ENCODE measurements at regions not wholly inside any gene's neighbourhood (a gene's known extent, or its start where the extent isn't known, plus 50 kb on each side); places are given as distances from the start of the nearest gene placed in this dataset.

DNA sequence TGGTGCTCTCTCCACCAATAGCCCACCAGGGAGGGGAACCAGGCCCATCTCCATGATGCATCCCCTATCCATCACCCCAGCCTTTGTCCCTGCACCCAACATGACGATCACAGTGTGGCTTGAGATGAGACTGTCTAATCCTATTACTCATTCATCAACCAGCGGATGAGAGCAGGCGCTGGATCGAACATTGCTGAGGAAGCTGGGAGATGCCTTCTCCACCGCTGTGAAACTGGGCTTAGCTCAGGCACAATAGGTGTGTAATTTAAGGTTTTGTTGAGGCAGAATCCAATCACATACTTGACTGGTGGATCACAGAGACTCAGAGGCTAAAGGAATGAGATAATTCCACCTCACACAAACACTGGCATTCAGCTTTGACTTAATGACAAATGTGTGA is 64.6 kb upstream of the IRX3 start:
- TF ChIP-seq, protein P1, sequence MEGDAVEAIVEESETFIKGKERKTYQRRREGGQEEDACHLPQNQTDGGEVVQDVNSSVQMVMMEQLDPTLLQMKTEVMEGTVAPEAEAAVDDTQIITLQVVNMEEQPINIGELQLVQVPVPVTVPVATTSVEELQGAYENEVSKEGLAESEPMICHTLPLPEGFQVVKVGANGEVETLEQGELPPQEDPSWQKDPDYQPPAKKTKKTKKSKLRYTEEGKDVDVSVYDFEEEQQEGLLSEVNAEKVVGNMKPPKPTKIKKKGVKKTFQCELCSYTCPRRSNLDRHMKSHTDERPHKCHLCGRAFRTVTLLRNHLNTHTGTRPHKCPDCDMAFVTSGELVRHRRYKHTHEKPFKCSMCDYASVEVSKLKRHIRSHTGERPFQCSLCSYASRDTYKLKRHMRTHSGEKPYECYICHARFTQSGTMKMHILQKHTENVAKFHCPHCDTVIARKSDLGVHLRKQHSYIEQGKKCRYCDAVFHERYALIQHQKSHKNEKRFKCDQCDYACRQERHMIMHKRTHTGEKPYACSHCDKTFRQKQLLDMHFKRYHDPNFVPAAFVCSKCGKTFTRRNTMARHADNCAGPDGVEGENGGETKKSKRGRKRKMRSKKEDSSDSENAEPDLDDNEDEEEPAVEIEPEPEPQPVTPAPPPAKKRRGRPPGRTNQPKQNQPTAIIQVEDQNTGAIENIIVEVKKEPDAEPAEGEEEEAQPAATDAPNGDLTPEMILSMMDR (IDR thresholded peaks at IDR 0.05) = no peak
- TF ChIP-seq POLR2AphosphoS5 (IDR thresholded peaks at IDR 0.05; ENCODE audit: low read depth, low read length) = no peak
- TF ChIP-seq, protein P2, sequence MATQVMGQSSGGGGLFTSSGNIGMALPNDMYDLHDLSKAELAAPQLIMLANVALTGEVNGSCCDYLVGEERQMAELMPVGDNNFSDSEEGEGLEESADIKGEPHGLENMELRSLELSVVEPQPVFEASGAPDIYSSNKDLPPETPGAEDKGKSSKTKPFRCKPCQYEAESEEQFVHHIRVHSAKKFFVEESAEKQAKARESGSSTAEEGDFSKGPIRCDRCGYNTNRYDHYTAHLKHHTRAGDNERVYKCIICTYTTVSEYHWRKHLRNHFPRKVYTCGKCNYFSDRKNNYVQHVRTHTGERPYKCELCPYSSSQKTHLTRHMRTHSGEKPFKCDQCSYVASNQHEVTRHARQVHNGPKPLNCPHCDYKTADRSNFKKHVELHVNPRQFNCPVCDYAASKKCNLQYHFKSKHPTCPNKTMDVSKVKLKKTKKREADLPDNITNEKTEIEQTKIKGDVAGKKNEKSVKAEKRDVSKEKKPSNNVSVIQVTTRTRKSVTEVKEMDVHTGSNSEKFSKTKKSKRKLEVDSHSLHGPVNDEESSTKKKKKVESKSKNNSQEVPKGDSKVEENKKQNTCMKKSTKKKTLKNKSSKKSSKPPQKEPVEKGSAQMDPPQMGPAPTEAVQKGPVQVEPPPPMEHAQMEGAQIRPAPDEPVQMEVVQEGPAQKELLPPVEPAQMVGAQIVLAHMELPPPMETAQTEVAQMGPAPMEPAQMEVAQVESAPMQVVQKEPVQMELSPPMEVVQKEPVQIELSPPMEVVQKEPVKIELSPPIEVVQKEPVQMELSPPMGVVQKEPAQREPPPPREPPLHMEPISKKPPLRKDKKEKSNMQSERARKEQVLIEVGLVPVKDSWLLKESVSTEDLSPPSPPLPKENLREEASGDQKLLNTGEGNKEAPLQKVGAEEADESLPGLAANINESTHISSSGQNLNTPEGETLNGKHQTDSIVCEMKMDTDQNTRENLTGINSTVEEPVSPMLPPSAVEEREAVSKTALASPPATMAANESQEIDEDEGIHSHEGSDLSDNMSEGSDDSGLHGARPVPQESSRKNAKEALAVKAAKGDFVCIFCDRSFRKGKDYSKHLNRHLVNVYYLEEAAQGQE (IDR thresholded peaks at IDR 0.05; ENCODE audit: insufficient read depth in 1 of 2, low read depth in 2 of 2, low read length in 1 of 2) = no peak
